ENCODE measurements at regions not wholly inside any gene's neighbourhood (a gene's known extent, or its start where the extent isn't known, plus 50 kb on each side); places are given as distances from the start of the nearest gene placed in this dataset.

- TF ChIP-seq ZFP36 (IDR thresholded peaks at IDR 0.05; ENCODE audit: borderline replicate concordance, low read depth, low read length, partially characterized antibody) = no peak
- no peak for TF ChIP-seq NR1H2 (CRISPR knock-in tag; IDR thresholded peaks at IDR 0.05; ENCODE audit: borderline replicate concordance, low read depth)
- TF ChIP-seq MIER2 (CRISPR knock-in tag; IDR thresholded peaks at IDR 0.05) = 0 out of 2 replicates have a peak, but pooled peaks have one; percentile 24
- no peak for TF ChIP-seq ZNF672 (CRISPR knock-in tag; IDR thresholded peaks at IDR 0.05)
- TF ChIP-seq TCF7L2 (IDR thresholded peaks at IDR 0.05; ENCODE audit: low read depth, low read length) = no peak
- TF ChIP-seq NFYB (CRISPR knock-in tag; IDR thresholded peaks at IDR 0.05) = no peak
- peak; percentile 89 for TF ChIP-seq AHDC1 (CRISPR knock-in tag; IDR thresholded peaks at IDR 0.05; ENCODE audit: borderline replicate concordance)
- no peak for TF ChIP-seq ATRX (CRISPR knock-in tag; IDR thresholded peaks at IDR 0.05; ENCODE audit: borderline replicate concordance)
- no peak for TF ChIP-seq IKZF1 (IDR thresholded peaks at IDR 0.05)
- peak; percentile 44; the same call in 1 of the 2 replicates for TF ChIP-seq ZBTB7B (CRISPR knock-in tag; IDR thresholded peaks at IDR 0.05)
- no peak for TF ChIP-seq ZBTB49 (CRISPR knock-in tag; IDR thresholded peaks at IDR 0.05; ENCODE audit: borderline replicate concordance)
- no peak for TF ChIP-seq ZFP1 (CRISPR knock-in tag; IDR thresholded peaks at IDR 0.05)
- no peak for TF ChIP-seq GZF1 (CRISPR knock-in tag; IDR thresholded peaks at IDR 0.05)
- TF ChIP-seq ZNF441 (CRISPR knock-in tag; IDR thresholded peaks at IDR 0.05; ENCODE audit: borderline replicate concordance) = no peak
- TF ChIP-seq HMG20B (CRISPR knock-in tag; conservative IDR thresholded peaks at IDR 0.05) = peak; percentile 65; the same call in 1 of the 2 replicates
- TF ChIP-seq ZNF616 (CRISPR knock-in tag; IDR thresholded peaks at IDR 0.05; ENCODE audit: low read depth) = no peak
- TF ChIP-seq KAT2B (IDR thresholded peaks at IDR 0.05; ENCODE audit: borderline replicate concordance, low read depth, low read length) = no peak
- TF ChIP-seq HOXA3 (CRISPR knock-in tag; IDR thresholded peaks at IDR 0.05) = peak; percentile 79; the same call in 1 of the 2 replicates
- TF ChIP-seq SOX13 (IDR thresholded peaks at IDR 0.05) = peak; percentile 86
- TF ChIP-seq SOX13 (CRISPR knock-in tag; conservative IDR thresholded peaks at IDR 0.05 in 1 of 2, IDR thresholded peaks at IDR 0.05 in 1 of 2) = peak in 1 of 2 experiments; percentile 97; a peak in 2 of 4 replicates
- peak; percentile 88 for TF ChIP-seq NFIC (IDR thresholded peaks at IDR 0.05; ENCODE audit: low read length)
These were observed 120.3 kb upstream of the SOX5 start (continued) for GRCh38 chr12:24069532-24070395.

Data from HepG2 (cell line).